NCI-H1092 (cell line): ENCODE measurements at regions not wholly inside any gene's neighbourhood (a gene's known extent, or its start where the extent isn't known, plus 50 kb on each side); places are given as distances from the start of the nearest gene placed in this dataset.
"Not testable (repeated sequence)": the region's sequence is repeated elsewhere in the genome, so short reads cannot be mapped to it uniquely, and the experiment has no call there.

Experiments used
- DNase-seq: peaks from one replicate; lab custom pipeline; 2025; lab: John Stamatoyannopoulos, UW

GRCh38 chr3:66933233-66933632 is 64.9 kb upstream of the KBTBD8 start:
- DNase-seq, result no peak

- no peak for DNase-seq
These were observed 64.1 kb upstream of the KBTBD8 start for GRCh38 chr3:66934041-66934440.

GRCh38 chr3:66934725-66935124 is 63.4 kb upstream of the KBTBD8 start:
- DNase-seq, result no peak

GRCh38 chr3:66937041-66937440 is 61.1 kb upstream of the KBTBD8 start:
- not testable (repeated sequence) for DNase-seq

GRCh38 chr3:66938338-66938963 is 59.7 kb upstream of the KBTBD8 start:
- DNase-seq, result no peak

GRCh38 chr3:66948041-66948440 is 50.1 kb upstream of the KBTBD8 start:
- no peak for DNase-seq
